ENCODE measurements at regions not wholly inside any gene's neighbourhood (a gene's known extent, or its start where the extent isn't known, plus 50 kb on each side); places are given as distances from the start of the nearest gene placed in this dataset.

GRCh38 chr10:10527861-10528562 lies 489.7 kb upstream of the CELF2 start:
- no peak overlapping the region for H3K27ac Mint-ChIP-seq
- ChIA-PET CTCF (interaction anchor here (1.2 kb wide), 2 partner anchors 7 to 10 kb away, joined by 3 to 4 read pairs; no protein-coding TSS in a partner anchor), POLR2A (no interaction called here)
- H3K4me3 Mint-ChIP-seq = no peak overlapping the region
- DNase-seq = no peak
- no peaks in the 10 kb centered on the region for H3K4me1 Mint-ChIP-seq
- no peak for ATAC-seq
- no peaks in the 10 kb centered on the region for H3K9me3 Mint-ChIP-seq (ENCODE audit: low read depth)
- H3K27me3 Mint-ChIP-seq = peaks cover 5% of the 10 kb centered on the region
- no peaks in the 10 kb centered on the region for H3K36me3 Mint-ChIP-seq (ENCODE audit: low read depth)
- intact Hi-C loops (cut with DNase I, micrococcal nuclease) = no loop called here

GRCh38 chr10:10528563-10528910 lies 489.1 kb upstream of the CELF2 start:
- H3K9me3 Mint-ChIP-seq (ENCODE audit: low read depth) = no peaks in the 10 kb centered on the region
- ATAC-seq = no peak
- no peak overlapping the region for H3K27ac Mint-ChIP-seq
- CTCF ChIA-PET = interaction anchor here (1.2 kb wide), 2 partner anchors 8 to 10 kb away, joined by 3 to 4 read pairs; no protein-coding TSS in a partner anchor
- POLR2A ChIA-PET = no interaction called here
- peaks cover 5% of the 10 kb centered on the region for H3K27me3 Mint-ChIP-seq
- intact Hi-C loops (cut with DNase I, micrococcal nuclease) = no loop called here
- DNase-seq = no peak
- no peaks in the 10 kb centered on the region for H3K4me1 Mint-ChIP-seq
- H3K4me3 Mint-ChIP-seq = no peak overlapping the region
- no peaks in the 10 kb centered on the region for H3K36me3 Mint-ChIP-seq (ENCODE audit: low read depth)

- ATAC-seq (no peak), DNase-seq (no peak)
- Mint-ChIP-seq H3K27ac (no peak overlapping the region), H3K4me3 (no peak overlapping the region), H3K4me1 (no peaks in the 10 kb centered on the region), H3K36me3 (ENCODE audit: low read depth) (no peaks in the 10 kb centered on the region), H3K9me3 (ENCODE audit: low read depth) (no peaks in the 10 kb centered on the region), H3K27me3 (peaks cover 8% of the 10 kb centered on the region)
- intact Hi-C loops (cut with DNase I, micrococcal nuclease) = no loop called here
- CTCF ChIA-PET = no interaction called here
- POLR2A ChIA-PET = no interaction called here
These were observed 487.4 kb upstream of the CELF2 start for GRCh38 chr10:10530313-10530712.

GRCh38 chr10:10532236-10532635 lies 485.4 kb upstream of the CELF2 start:
- Mint-ChIP-seq H3K9me3 (ENCODE audit: low read depth) (no peaks in the 10 kb centered on the region), H3K36me3 (ENCODE audit: low read depth) (no peaks in the 10 kb centered on the region), H3K27ac (no peak overlapping the region), H3K4me1 (no peaks in the 10 kb centered on the region), H3K27me3 (peaks cover 14% of the 10 kb centered on the region), H3K4me3 (no peak overlapping the region)
- intact Hi-C loops (cut with DNase I, micrococcal nuclease) = no loop called here
- DNase-seq (no peak), ATAC-seq (no peak)
- CTCF ChIA-PET = no interaction called here
- POLR2A ChIA-PET = no interaction called here

- CTCF ChIA-PET = no interaction called here
- POLR2A ChIA-PET = no interaction called here
- Mint-ChIP-seq H3K27ac (no peak overlapping the region), H3K4me1 (no peaks in the 10 kb centered on the region), H3K27me3 (peaks cover 15% of the 10 kb centered on the region), H3K4me3 (no peak overlapping the region), H3K9me3 (ENCODE audit: low read depth) (no peaks in the 10 kb centered on the region), H3K36me3 (ENCODE audit: low read depth) (no peaks in the 10 kb centered on the region)
- intact Hi-C loops (cut with DNase I, micrococcal nuclease) = no loop called here
- no peak for ATAC-seq
- no peak for DNase-seq
These were observed 484.8 kb upstream of the CELF2 start for GRCh38 chr10:10532826-10533225.

- ChIA-PET CTCF (no interaction called here), POLR2A (no interaction called here)
- H3K27me3 Mint-ChIP-seq = peaks cover 15% of the 10 kb centered on the region
- H3K9me3 Mint-ChIP-seq (ENCODE audit: low read depth) = no peaks in the 10 kb centered on the region
- DNase-seq (no peak), ATAC-seq (no peak)
- intact Hi-C loops (cut with DNase I, micrococcal nuclease) = no loop called here
- H3K36me3 Mint-ChIP-seq (ENCODE audit: low read depth) = no peaks in the 10 kb centered on the region
- no peaks in the 10 kb centered on the region for H3K4me1 Mint-ChIP-seq
- no peak overlapping the region for H3K4me3 Mint-ChIP-seq
- no peak overlapping the region for H3K27ac Mint-ChIP-seq
These were observed 484.2 kb upstream of the CELF2 start for GRCh38 chr10:10533437-10533836.

GRCh38 chr10:10538326-10538725 lies 479.3 kb upstream of the CELF2 start:
- H3K4me3 Mint-ChIP-seq = no peak overlapping the region
- ChIA-PET CTCF (interaction anchor here (1.1 kb wide), 1 partner anchor 874 kb away, joined by 3 read pairs; no protein-coding TSS in a partner anchor), POLR2A (no interaction called here)
- no peaks in the 10 kb centered on the region for H3K4me1 Mint-ChIP-seq
- H3K27ac Mint-ChIP-seq = no peak overlapping the region
- no peaks in the 10 kb centered on the region for H3K9me3 Mint-ChIP-seq (ENCODE audit: low read depth)
- intact Hi-C loops (cut with DNase I, micrococcal nuclease) = no loop called here
- peaks cover 15% of the 10 kb centered on the region for H3K27me3 Mint-ChIP-seq
- no peak for DNase-seq
- H3K36me3 Mint-ChIP-seq (ENCODE audit: low read depth) = no peaks in the 10 kb centered on the region
- ATAC-seq = no peak

- no peaks in the 10 kb centered on the region for H3K36me3 Mint-ChIP-seq (ENCODE audit: low read depth)
- no peak overlapping the region for H3K27ac Mint-ChIP-seq
- intact Hi-C loops (cut with DNase I, micrococcal nuclease) = no loop called here
- ATAC-seq (no peak), DNase-seq (no peak)
- ChIA-PET CTCF (no interaction called here), POLR2A (no interaction called here)
- H3K9me3 Mint-ChIP-seq (ENCODE audit: low read depth) = no peaks in the 10 kb centered on the region
- H3K4me3 Mint-ChIP-seq = no peak overlapping the region
- no peaks in the 10 kb centered on the region for H3K4me1 Mint-ChIP-seq
- H3K27me3 Mint-ChIP-seq = peaks cover 15% of the 10 kb centered on the region
These were observed 477.3 kb upstream of the CELF2 start for GRCh38 chr10:10540398-10540797.

GRCh38 chr10:10542477-10542876 lies 475.2 kb upstream of the CELF2 start:
- Mint-ChIP-seq H3K36me3 (ENCODE audit: low read depth) (no peaks in the 10 kb centered on the region), H3K4me1 (no peaks in the 10 kb centered on the region), H3K9me3 (ENCODE audit: low read depth) (no peaks in the 10 kb centered on the region), H3K27ac (no peak overlapping the region), H3K4me3 (no peak overlapping the region), H3K27me3 (peaks cover 7% of the 10 kb centered on the region)
- ChIA-PET POLR2A (no interaction called here), CTCF (no interaction called here)
- intact Hi-C loops (cut with DNase I, micrococcal nuclease) = no loop called here
- no peak for ATAC-seq
- no peak for DNase-seq

GRCh38 chr10:10544890-10545289 lies 472.8 kb upstream of the CELF2 start:
- no peak overlapping the region for H3K4me3 Mint-ChIP-seq
- intact Hi-C loops (cut with DNase I, micrococcal nuclease) = no loop called here

GRCh38 chr10:10545771-10546170 lies 471.9 kb upstream of the CELF2 start:
- DNase-seq (no peak), ATAC-seq (no peak)
- ChIA-PET CTCF (no interaction called here), POLR2A (no interaction called here)
- no peaks in the 10 kb centered on the region for H3K36me3 Mint-ChIP-seq (ENCODE audit: low read depth)
- no peak overlapping the region for H3K27ac Mint-ChIP-seq
- H3K27me3 Mint-ChIP-seq = peaks cover 9% of the 10 kb centered on the region
- H3K9me3 Mint-ChIP-seq (ENCODE audit: low read depth) = peaks cover 1% of the 10 kb centered on the region
- intact Hi-C loops (cut with DNase I, micrococcal nuclease) = no loop called here
- H3K4me3 Mint-ChIP-seq = no peak overlapping the region
- no peaks in the 10 kb centered on the region for H3K4me1 Mint-ChIP-seq

More at GRCh38 chr10:10544890-10545289, 472.8 kb upstream of the CELF2 start:
- H3K4me1 Mint-ChIP-seq = no peaks in the 10 kb centered on the region
- H3K36me3 Mint-ChIP-seq (ENCODE audit: low read depth) = no peaks in the 10 kb centered on the region
- peaks cover 1% of the 10 kb centered on the region for H3K9me3 Mint-ChIP-seq (ENCODE audit: low read depth)
- no peak overlapping the region for H3K27ac Mint-ChIP-seq
- ATAC-seq = no peak
- ChIA-PET POLR2A (no interaction called here), CTCF (no interaction called here)
- peaks cover 6% of the 10 kb centered on the region for H3K27me3 Mint-ChIP-seq
- no peak for DNase-seq

GRCh38 chr10:10551596-10552301 lies 465.9 kb upstream of the CELF2 start:
- DNase-seq (no peak), ATAC-seq (no peak)
- Mint-ChIP-seq H3K27ac (no peak overlapping the region), H3K27me3 (peaks cover 7% of the 10 kb centered on the region), H3K4me3 (no peak overlapping the region), H3K9me3 (ENCODE audit: low read depth) (peaks cover 1% of the 10 kb centered on the region), H3K4me1 (peaks cover 7% of the 10 kb centered on the region), H3K36me3 (ENCODE audit: low read depth) (no peaks in the 10 kb centered on the region)
- ChIA-PET POLR2A (no interaction called here), CTCF (interaction anchor here (0.5 kb wide), 1 partner anchor 645 kb away, joined by 3 read pairs; no protein-coding TSS in a partner anchor)
- intact Hi-C loops (cut with DNase I, micrococcal nuclease) = no loop called here
